Kidney tubule cell (primary cell): ENCODE measurements at regions not wholly inside any gene's neighbourhood (a gene's known extent, or its start where the extent isn't known, plus 50 kb on each side); places are given as distances from the start of the nearest gene placed in this dataset.
A peak's percentile ranks its signal among the peaks of the same experiment; 100 is the strongest.

Source experiments
- DNase-seq: peaks from one replicate; pipeline ENCODE4 v3.0.0-alpha.2; 2018; ENCODE audit warnings: low spot score

DNA sequence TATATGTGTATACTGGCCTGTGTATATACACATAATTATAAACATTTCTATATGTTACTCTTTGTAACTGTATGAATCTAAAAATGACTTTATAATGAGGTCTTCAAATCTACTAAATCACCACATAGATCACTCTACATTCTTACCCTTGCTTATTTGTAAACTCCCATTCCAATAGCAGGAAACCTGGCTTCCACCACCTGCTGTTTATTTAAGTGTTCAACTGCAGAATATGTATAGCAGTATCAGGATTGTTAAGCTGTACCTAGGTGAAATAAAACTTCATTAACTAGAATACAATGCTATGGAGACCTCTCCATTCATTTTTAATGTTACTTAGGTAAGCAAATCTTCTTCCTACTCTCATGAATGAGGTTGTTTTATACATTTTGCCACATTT lies 1351.1 kb upstream of the B3GALT2 start:
- DNase-seq: no peak

GRCh38 chr1:194535369-194535768 lies 1349.0 kb upstream of the B3GALT2 start:
- no peak for DNase-seq

GRCh38 chr1:194534784-194535183 lies 1348.4 kb upstream of the B3GALT2 start:
- no peak for DNase-seq

GRCh38 chr1:194533641-194534040 lies 1347.2 kb upstream of the B3GALT2 start:
- peak; percentile 61 for DNase-seq

DNA sequence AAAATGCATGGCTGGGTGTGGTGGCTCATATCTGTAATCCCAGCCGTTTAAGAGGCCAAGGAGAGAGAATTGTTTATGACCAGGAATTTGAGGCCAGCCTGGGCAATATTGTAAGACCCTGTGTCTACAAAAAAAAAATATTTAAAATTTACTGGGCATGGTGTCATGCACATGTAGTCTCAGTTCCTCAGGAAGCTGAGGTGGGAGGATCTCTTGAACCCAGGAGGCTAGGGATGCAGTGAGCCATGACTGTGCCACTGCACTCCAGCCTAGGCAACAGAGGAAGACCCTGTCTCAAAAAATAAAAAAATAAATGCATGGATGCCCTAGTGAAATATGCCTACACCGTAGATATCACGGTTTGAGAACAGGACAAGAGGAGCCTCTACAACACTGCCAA lies 1331.2 kb upstream of the B3GALT2 start:
- DNase-seq: no peak

- DNase-seq: no peak
These were observed 1329.5 kb upstream of the B3GALT2 start for GRCh38 chr1:194515916-194516315.

DNA sequence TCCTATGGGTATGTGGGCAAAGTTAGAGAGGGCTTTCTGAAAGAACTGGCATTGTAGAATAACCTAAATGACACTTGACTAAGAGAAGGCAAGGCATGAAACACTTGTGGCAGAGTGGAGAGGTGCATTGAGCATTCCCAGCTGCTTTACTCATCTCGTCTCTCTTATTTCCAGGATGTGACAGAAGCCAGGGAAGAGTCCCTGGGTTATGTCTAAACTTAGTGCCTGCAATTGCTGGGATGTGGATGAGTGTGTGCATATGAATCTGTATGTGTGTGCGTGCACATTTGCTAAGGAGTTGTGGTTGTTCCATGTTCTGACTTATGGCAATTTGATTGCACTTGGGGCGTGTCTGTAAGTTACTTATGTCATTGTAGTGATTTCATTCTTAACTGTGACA lies 1326.5 kb upstream of the B3GALT2 start:
- DNase-seq: no peak

GRCh38 chr1:194512345-194512744 lies 1325.9 kb upstream of the B3GALT2 start:
- no peak for DNase-seq

GRCh38 chr1:194503209-194503608 lies 1316.8 kb upstream of the B3GALT2 start:
- DNase-seq: no peak

GRCh38 chr1:194495434-194495833 lies 1309.0 kb upstream of the B3GALT2 start:
- no peak for DNase-seq

DNA sequence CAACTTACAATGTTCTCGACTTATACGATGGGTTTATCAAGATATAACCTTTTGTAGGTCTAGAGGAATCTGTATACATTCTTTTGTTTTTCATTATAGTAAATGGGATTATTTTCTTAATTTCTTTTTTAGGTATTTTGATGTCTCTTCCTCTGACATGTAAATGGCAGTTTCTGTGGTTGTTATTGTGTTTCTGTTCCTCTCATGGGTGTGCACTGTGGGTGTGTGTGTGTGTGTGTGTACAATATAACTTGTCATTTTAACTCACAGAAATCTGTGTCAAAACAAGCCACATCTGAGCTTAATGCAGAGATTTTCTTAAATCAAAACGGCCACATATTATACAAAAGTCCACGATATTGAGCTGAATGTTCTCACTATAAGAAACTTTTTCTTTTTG lies 1300.8 kb upstream of the B3GALT2 start:
- no peak for DNase-seq

DNA sequence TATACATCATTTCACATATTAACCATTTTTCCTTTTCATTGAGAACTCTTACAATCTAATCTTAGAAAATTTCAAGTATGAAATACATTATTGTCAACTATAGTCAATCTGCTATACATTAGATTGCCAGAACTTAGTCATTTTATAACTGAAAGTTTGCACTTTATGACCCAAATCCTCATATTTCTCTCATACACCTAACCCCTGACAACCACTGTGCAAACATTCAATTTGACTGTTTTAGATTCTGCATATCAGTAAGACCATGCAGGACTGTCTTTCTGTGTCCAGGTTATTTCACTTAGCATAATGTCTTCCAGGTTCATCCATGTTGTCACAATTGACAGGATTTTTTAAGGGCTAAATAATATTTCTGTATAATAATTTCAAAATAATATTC lies 1299.0 kb upstream of the B3GALT2 start:
- no peak for DNase-seq

- DNase-seq: no peak
These were observed 1292.3 kb upstream of the B3GALT2 start for GRCh38 chr1:194478731-194479130.

DNA sequence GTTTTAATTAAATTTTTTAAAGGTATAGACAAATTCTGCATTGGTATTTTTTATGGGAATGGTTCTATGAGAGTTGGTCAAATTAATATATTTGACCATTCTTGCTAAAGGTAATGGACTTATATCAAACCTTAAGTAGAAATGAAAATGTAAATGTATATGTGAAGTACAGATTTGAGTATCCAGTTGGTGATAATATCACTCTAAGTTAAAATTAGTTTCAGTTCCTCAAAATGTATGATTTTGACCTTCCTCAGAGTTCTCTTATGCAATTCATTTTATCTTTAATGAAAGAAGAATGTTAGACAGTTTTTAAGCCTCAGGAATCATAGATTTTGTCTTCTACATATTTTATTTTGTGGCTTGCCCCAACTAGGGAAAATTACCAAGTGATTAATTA lies 1291.5 kb upstream of the B3GALT2 start:
- no peak for DNase-seq

GRCh38 chr1:194476872-194477271 lies 1290.5 kb upstream of the B3GALT2 start:
- DNase-seq: no peak

DNA sequence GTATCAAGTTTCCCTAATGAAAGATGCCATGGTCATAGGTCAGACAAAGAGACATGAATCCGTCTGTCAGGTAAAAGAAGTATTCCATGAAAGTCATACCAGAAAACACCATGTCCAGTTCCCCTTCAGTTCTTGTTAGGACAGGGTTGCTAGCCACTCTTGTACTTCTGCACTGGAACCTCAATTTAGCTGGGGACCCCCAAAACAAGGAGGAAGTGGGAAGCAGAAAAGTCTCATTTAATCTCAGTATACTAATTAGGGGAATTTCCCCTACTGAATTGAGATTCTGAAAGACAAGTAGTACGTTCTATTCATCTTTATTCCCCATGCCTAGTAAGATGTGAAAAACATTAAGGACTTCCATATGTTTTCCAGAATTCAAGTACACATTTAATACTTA lies 1289.9 kb upstream of the B3GALT2 start:
- no peak for DNase-seq

DNA sequence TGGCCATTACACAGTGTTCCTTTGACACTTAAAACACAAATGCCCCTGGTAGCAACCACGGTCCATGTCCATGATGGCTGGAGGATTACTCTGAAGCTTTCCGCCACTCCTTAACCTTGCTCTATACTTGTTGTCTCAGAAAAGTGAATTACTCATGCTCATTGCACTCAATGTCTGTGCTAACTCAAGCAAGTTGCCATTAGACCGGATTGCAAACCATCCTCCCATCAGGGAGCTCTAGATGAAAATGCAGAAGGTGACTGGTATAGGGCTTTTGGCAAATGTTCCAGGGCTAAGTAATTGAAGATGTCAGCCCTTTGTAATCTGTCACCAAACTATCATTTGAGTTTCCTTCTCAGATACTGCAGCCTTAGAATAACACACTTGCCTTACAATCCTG lies 1288.3 kb upstream of the B3GALT2 start:
- DNase-seq: no peak

- no peak for DNase-seq
These were observed 1287.4 kb upstream of the B3GALT2 start for GRCh38 chr1:194473766-194474165.

- DNase-seq: no peak
These were observed 1282.9 kb upstream of the B3GALT2 start for GRCh38 chr1:194469282-194469681.

DNA sequence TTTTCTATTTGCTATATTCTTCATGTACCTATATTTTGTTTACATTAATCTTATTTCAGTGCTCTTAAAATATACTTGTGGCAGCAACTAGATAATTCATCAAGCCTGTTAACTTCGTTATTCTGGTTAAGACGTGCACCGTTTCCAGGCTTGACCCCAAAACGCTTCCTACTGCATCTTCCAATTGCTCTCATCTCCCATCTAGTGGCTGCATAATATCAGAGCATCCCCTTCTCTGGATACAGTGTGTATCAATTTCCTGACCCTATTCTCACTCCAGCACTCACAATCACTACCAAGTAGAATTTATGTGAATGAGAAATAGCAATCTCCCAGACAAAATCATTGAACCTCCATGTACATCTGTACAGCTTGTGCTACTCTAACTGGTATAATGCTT lies 1280.3 kb upstream of the B3GALT2 start:
- DNase-seq: no peak

DNA sequence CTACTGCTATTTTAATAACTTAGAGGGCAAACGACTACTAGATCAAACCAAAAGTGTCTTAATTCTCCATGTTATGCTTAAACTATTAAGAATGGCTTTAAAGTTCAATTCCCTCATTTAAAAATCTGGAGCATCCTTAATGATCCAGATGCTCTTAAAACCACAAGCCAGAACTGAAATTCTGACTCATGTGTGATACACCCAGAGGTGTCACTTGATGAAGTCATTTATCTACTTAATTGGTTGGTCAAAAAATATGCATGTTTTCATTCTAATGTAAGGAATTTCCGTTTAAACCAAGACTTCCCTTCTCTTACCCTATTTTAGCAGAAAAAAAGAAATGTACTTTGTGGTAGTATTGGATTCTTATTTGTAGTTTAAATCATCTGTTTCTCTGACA lies 1261.2 kb upstream of the B3GALT2 start:
- no peak for DNase-seq

DNA sequence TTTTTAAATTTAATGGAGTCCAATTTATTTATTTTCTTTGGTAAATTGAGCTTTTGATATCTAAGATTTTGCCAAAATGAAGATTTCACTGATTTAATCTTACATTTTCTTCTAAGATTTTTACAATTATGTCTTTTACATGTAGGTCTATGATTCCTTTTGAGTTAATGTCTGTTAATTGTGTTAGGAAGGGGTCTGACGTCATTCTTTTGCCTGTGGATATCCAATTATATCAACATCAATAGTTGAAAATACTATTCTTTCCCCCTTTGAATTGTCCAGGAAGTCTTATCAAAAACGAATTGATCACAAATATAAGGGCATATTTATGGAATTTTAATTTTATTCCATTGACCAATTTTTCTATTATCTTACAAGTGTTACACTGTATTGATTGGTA lies 1258.8 kb upstream of the B3GALT2 start:
- no peak for DNase-seq

DNA sequence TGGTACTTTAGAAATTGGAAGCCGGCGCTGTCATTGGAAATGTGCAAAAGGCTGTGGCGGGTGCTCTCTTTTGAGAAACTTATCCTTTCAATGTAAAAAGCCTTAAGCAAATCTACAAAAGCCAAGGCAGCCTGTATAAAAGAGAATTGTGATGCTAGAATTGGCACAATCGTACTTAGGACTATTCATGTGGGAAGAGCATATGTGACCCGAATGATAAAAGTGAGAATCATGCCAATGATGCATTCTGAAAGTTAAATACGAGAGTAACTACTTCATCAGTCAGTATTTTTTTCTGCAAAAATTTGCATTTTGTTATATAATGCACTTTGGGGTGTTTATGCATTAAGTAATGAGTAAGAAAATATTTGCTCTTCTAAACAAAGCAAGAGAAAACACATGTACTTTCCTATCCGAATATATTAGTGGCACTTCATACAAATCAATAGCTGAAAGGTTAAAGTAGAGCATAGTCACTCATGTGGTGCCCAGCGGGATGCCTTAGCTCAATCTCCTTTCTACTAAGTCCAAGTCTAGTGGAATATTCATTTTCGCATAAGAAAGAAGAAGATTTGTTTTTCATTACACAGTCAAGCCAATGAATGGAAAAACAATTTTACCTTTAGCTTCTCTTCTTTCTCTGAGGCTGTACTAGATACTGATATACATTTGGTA lies 1256.6 kb upstream of the B3GALT2 start:
- DNase-seq: no peak

GRCh38 chr1:194437135-194437534 lies 1250.7 kb upstream of the B3GALT2 start:
- DNase-seq: no peak

DNA sequence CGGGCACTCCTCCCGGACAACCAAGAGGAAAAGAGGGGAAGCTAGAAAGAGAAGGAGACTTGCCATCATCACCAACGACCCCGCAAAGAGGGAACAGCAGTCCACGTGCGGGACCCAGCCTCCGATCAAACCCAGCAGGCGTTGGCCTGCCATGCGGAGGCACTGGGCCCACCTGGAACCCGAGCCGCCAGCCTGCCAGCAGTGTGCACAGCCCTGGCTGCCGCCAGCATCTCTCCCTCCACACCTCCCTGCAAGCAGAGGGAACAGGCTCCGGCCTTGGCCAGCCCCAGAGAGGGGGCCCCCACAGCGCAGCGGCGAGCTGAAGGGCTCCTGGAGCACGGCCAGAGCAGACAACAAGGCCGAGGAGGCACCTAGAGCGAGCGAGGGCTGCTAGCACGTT lies 1244.7 kb upstream of the B3GALT2 start:
- no peak for DNase-seq
